ENCODE measurements at regions not wholly inside any gene's neighbourhood (a gene's known extent, or its start where the extent isn't known, plus 50 kb on each side); places are given as distances from the start of the nearest gene placed in this dataset.

DNA sequence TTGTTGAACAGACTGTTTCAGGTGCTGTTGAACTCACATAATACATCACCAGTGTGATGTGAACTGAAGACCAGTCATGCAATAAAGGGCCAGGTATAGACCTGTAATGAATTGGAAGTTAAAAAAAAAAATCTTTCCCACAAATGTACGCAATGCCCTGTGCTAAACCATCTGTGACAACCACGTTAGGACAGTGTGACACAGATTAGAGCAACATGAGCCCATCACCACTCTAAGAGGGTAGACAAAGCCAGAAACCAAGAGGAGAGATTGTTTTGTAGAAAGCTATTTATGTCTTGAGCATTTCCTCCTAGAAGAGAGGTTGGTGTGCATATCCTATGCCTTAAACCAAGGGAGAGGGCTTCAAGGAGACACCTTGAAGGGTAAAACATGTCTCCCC, 77.0 kb upstream of the BEND6 start:
- Histone ChIP-seq H3K9me3 (ENCODE audit: low read length) (no peaks in the 10 kb centered on the region), H3K79me2 (ENCODE audit: insufficient read depth, low read length) (no peaks in the 10 kb centered on the region), H3K4me3 (ENCODE audit: low read depth, low read length, poor library complexity, severe bottlenecking) (no peak overlapping the region), H3K4me2 (ENCODE audit: low read length) (no peak overlapping the region), H3K9me2 (ENCODE audit: low read depth, low read length) (no peaks in the 10 kb centered on the region; the same call in 1 of the 2 replicates), H4K20me1 (ENCODE audit: insufficient read depth, low read length) (no peaks in the 10 kb centered on the region), H3K4me1 (ENCODE audit: insufficient read depth, low read length, severe bottlenecking) (no peaks in the 10 kb centered on the region), H3K9ac (ENCODE audit: low read length) (no peak overlapping the region), H3K36me3 (ENCODE audit: insufficient read depth, low read length) (no peaks in the 10 kb centered on the region), H3F3A (ENCODE audit: insufficient read depth, low read length) (no peaks in the 10 kb centered on the region), H3K27me3 (ENCODE audit: insufficient read depth, low read length) (no peaks in the 10 kb centered on the region), H2AFZ (ENCODE audit: low read length) (no peak overlapping the region), H3K27ac (ENCODE audit: low read depth, low read length, poor library complexity, severe bottlenecking) (no peak overlapping the region)
- TF ChIP-seq, protein P1, sequence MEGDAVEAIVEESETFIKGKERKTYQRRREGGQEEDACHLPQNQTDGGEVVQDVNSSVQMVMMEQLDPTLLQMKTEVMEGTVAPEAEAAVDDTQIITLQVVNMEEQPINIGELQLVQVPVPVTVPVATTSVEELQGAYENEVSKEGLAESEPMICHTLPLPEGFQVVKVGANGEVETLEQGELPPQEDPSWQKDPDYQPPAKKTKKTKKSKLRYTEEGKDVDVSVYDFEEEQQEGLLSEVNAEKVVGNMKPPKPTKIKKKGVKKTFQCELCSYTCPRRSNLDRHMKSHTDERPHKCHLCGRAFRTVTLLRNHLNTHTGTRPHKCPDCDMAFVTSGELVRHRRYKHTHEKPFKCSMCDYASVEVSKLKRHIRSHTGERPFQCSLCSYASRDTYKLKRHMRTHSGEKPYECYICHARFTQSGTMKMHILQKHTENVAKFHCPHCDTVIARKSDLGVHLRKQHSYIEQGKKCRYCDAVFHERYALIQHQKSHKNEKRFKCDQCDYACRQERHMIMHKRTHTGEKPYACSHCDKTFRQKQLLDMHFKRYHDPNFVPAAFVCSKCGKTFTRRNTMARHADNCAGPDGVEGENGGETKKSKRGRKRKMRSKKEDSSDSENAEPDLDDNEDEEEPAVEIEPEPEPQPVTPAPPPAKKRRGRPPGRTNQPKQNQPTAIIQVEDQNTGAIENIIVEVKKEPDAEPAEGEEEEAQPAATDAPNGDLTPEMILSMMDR (IDR thresholded peaks at IDR 0.05; ENCODE audit: low read length) = no peak
- no peak for TF ChIP-seq EZH2 (IDR thresholded peaks at IDR 0.05; ENCODE audit: borderline replicate concordance, low read length)

DNA sequence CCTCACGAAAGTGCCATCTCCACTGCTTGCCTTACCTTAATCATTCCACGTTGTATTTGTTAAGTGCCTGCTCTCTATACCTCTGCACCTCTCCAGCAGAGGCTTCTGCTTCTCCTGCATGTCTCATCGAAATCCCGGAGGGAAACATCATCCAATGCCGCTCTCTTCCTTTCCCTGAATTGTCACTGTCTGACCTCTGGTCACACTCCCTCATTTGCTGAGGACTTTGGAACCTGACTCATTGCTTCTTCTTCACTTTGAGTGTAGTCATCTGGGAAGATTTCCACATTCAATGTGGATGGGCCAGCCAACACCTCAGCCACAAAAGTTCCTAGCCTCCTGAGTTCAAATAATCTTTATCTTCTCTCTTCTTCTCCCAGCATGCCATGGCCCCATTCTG, 78.9 kb upstream of the BEND6 start:
- no peaks in the 10 kb centered on the region for H3K36me3 ChIP-seq (ENCODE audit: insufficient read depth, low read length)
- no peaks in the 10 kb centered on the region for H3F3A ChIP-seq (ENCODE audit: insufficient read depth, low read length)
- no peaks in the 10 kb centered on the region for H3K9me2 ChIP-seq (ENCODE audit: low read depth, low read length)
- H3K27me3 ChIP-seq (ENCODE audit: insufficient read depth, low read length) = no peaks in the 10 kb centered on the region
- no peaks in the 10 kb centered on the region for H4K20me1 ChIP-seq (ENCODE audit: insufficient read depth, low read length)
- no peak overlapping the region for H3K4me2 ChIP-seq (ENCODE audit: low read length)
- H3K9ac ChIP-seq (ENCODE audit: low read length) = no peak overlapping the region
- no peak overlapping the region for H2AFZ ChIP-seq (ENCODE audit: low read length)
- H3K27ac ChIP-seq (ENCODE audit: low read depth, low read length, poor library complexity, severe bottlenecking) = no peak overlapping the region
- no peak overlapping the region for H3K4me3 ChIP-seq (ENCODE audit: low read depth, low read length, poor library complexity, severe bottlenecking)
- no peaks in the 10 kb centered on the region for H3K79me2 ChIP-seq (ENCODE audit: insufficient read depth, low read length)
- H3K4me1 ChIP-seq (ENCODE audit: insufficient read depth, low read length, severe bottlenecking) = no peaks in the 10 kb centered on the region
- TF ChIP-seq EZH2 (IDR thresholded peaks at IDR 0.05; ENCODE audit: borderline replicate concordance, low read length) = no peak
- TF ChIP-seq, protein P1 (IDR thresholded peaks at IDR 0.05; ENCODE audit: low read length) = no peak
- H3K9me3 ChIP-seq (ENCODE audit: low read length) = no peaks in the 10 kb centered on the region

DNA sequence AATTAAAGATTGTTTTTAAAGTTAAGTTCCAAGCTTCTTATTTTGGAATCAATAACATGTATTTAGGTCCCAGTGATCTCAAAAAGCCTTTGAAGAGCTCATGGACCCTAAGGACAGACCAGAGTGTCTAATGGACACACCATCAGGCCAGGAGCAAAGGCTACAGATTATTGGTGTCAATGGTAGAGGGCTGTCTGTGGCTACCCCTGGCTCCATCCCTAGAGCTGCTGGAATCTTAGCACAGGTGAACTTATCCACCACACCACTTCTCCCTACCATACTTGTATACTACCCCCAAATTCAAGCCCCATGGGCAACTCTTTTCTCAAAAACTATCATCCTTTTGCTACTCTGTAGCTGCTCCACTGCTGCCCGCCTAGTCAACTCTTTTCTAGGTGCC, 79.4 kb upstream of the BEND6 start:
- Histone ChIP-seq H3K27me3 (ENCODE audit: insufficient read depth, low read length) (no peaks in the 10 kb centered on the region), H3K9me2 (ENCODE audit: low read depth, low read length) (no peaks in the 10 kb centered on the region), H3K27ac (ENCODE audit: low read depth, low read length, poor library complexity, severe bottlenecking) (no peak overlapping the region), H3K4me1 (ENCODE audit: insufficient read depth, low read length, severe bottlenecking) (no peaks in the 10 kb centered on the region), H3K9me3 (ENCODE audit: low read length) (no peaks in the 10 kb centered on the region), H3F3A (ENCODE audit: insufficient read depth, low read length) (no peaks in the 10 kb centered on the region), H3K9ac (ENCODE audit: low read length) (no peak overlapping the region), H2AFZ (ENCODE audit: low read length) (no peak overlapping the region), H3K79me2 (ENCODE audit: insufficient read depth, low read length) (no peaks in the 10 kb centered on the region), H3K4me3 (ENCODE audit: low read depth, low read length, poor library complexity, severe bottlenecking) (no peak overlapping the region), H4K20me1 (ENCODE audit: insufficient read depth, low read length) (no peaks in the 10 kb centered on the region), H3K4me2 (ENCODE audit: low read length) (no peak overlapping the region), H3K36me3 (ENCODE audit: insufficient read depth, low read length) (no peaks in the 10 kb centered on the region)
- TF ChIP-seq, protein P1 (IDR thresholded peaks at IDR 0.05; ENCODE audit: low read length) = no peak
- TF ChIP-seq EZH2 (IDR thresholded peaks at IDR 0.05; ENCODE audit: borderline replicate concordance, low read length) = no peak

Data from OCI-LY1 (cell line).